Immature natural killer cell (primary cell): ENCODE measurements at regions not wholly inside any gene's neighbourhood (a gene's known extent, or its start where the extent isn't known, plus 50 kb on each side); places are given as distances from the start of the nearest gene placed in this dataset.
"Not testable (repeated sequence)": the region's sequence is repeated elsewhere in the genome, so short reads cannot be mapped to it uniquely, and the experiment has no call there.

Source experiments
- DNase-seq, 3 donors: peaks; one replicate each; pipeline ENCODE4 v3.0.0; 2022; ENCODE audit warnings: mixed read lengths in 1 of 3
- H3K27ac Mint-ChIP-seq, 6 donors: one replicate each; pipeline ENCODE4 v1.8.0; 2020; ENCODE audit warnings: mixed read lengths in 6 of 6, mild to moderate bottlenecking in 5 of 6, inconsistent platforms in 4 of 6, moderate library complexity in 3 of 6
- H3K27me3 Mint-ChIP-seq, 3 donors: one replicate each; pipeline ENCODE4 v1.8.0; 2020 to 2021; ENCODE audit warnings: low read depth in 3 of 3, mild to moderate bottlenecking in 3 of 3, mixed read lengths in 3 of 3, moderate library complexity in 3 of 3, inconsistent platforms in 1 of 3
- H3K36me3 Mint-ChIP-seq, 3 donors: one replicate each; pipeline ENCODE4 v1.8.0; 2020; ENCODE audit warnings: mixed read lengths in 3 of 3, inconsistent platforms in 2 of 3, mild to moderate bottlenecking in 2 of 3
- H3K4me1 Mint-ChIP-seq, 2 donors: one replicate each; pipeline ENCODE4 v1.8.0; 2020; ENCODE audit warnings: inconsistent platforms in 2 of 2, mild to moderate bottlenecking in 2 of 2, mixed read lengths in 2 of 2, moderate library complexity in 1 of 2
- H3K4me3 Mint-ChIP-seq, 5 donors: one replicate each; pipeline ENCODE4 v1.8.0; 2020; ENCODE audit warnings: mild to moderate bottlenecking in 5 of 5, mixed read lengths in 5 of 5, inconsistent platforms in 3 of 5, moderate library complexity in 3 of 5
- H3K9me3 Mint-ChIP-seq, 6 donors: one replicate each; pipeline ENCODE4 v1.8.0; 2020; ENCODE audit warnings: mild to moderate bottlenecking in 6 of 6, mixed read lengths in 6 of 6, inconsistent platforms in 4 of 6, moderate library complexity in 3 of 6

DNA sequence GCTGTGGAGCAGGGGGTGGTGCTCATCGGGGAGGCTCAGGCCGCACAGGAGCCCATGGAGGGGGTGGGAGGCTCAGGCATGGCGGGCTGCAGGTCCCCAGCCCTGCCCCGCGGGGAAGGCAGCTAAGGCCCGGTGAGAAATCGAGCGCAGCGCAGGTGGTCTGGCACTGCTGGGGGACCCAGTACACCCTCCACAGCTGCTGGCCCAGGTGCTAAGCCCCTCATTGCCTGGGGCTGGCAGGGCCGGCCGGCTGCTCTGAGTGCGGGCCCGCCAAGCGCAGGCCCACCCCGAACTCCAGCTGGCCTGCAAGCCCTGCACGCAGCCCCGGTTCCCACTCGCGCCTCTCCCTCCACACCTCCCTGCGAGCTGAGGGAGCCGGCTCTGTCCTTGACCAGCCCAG, 257.3 kb upstream of the CNTN5 start:
- not testable (repeated sequence) for DNase-seq, H3K27me3 Mint-ChIP-seq, H3K27ac Mint-ChIP-seq, H3K36me3 Mint-ChIP-seq, H3K4me3 Mint-ChIP-seq, H3K4me1 Mint-ChIP-seq
- H3K9me3 Mint-ChIP-seq: peaks cover 9 to 57% (median 41%) of the 10 kb centered on the region in 6 donors

DNA sequence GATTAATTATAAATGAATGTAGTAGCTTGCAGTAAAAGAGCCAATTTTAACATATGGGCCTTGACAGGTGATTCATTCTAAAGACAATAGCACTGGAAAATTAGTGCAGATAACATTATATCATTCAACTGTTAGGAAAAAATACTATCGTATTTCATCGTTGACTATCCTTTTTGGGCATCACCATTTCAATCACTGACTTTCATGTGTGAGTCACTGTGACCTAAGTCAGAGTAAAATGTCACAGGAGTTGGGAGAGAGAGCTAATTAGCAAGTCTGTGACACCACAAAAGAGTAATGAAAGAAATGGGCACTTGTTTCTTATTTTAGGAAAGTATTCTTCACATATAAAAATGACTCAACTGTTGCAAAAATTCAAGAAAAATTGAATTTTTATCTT, 253.8 kb upstream of the CNTN5 start:
- H3K27me3 Mint-ChIP-seq: peaks cover 0 to 3% (median 1%) of the 10 kb centered on the region in 3 donors
- H3K4me1 Mint-ChIP-seq: no peaks in the 10 kb centered on the region
- H3K9me3 Mint-ChIP-seq: peaks cover 15 to 47% (median 37%) of the 10 kb centered on the region in 6 donors
- DNase-seq: no peak
- H3K27ac Mint-ChIP-seq: no peak overlapping the region
- H3K4me3 Mint-ChIP-seq: no peak overlapping the region
- H3K36me3 Mint-ChIP-seq: no peaks in the 10 kb centered on the region

DNA sequence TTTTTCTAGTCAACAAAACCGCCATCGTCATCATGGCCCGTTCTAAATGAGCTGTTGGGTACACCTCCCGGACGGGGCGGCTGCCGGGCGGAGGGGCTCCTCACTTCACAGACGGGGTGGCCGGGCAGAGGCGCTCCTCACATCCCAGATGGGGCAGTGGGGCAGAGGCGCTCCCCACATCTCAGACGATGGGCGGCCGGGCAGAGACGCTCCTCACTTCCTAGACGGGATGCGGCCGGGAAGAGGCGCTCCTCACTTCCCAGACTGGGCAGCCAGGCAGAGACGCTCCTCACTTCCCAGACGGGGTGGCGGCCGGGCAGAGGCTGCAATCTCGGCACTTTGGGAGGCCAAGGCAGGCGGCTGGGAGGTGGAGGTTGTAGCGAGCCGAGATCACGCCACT, 250.7 kb upstream of the CNTN5 start:
- not testable (repeated sequence) for H3K4me3 Mint-ChIP-seq, H3K36me3 Mint-ChIP-seq, DNase-seq, H3K27ac Mint-ChIP-seq, H3K4me1 Mint-ChIP-seq, H3K27me3 Mint-ChIP-seq
- H3K9me3 Mint-ChIP-seq: peaks cover 17 to 50% (median 31%) of the 10 kb centered on the region in 6 donors

DNA sequence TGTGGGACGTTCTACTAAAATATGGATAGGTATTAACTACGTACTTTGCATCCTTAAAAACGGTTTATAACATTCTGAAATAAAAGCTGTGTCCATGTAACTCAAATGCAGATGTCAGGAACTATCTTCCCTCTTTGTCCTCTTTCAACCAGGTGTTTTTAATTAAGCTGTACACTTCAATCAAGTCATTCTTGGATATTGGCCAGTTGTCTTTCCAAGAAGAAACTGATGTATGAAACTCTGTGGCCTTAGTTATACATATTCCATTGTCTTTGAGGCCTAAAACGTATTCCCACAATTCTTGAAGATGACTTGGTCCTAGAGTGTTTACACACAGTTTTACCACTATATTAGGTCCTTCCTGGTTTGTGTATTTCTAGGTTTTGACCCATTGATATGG, 249.0 kb upstream of the CNTN5 start:
- H3K4me1 Mint-ChIP-seq: no peaks in the 10 kb centered on the region
- no peak for DNase-seq
- no peaks in the 10 kb centered on the region for H3K36me3 Mint-ChIP-seq
- no peak overlapping the region for H3K4me3 Mint-ChIP-seq
- no peak overlapping the region for H3K27ac Mint-ChIP-seq
- peaks cover 0 to 2% (median 0%) of the 10 kb centered on the region in 3 donors for H3K27me3 Mint-ChIP-seq
- peaks cover 13 to 44% (median 30%) of the 10 kb centered on the region in 6 donors for H3K9me3 Mint-ChIP-seq

DNA sequence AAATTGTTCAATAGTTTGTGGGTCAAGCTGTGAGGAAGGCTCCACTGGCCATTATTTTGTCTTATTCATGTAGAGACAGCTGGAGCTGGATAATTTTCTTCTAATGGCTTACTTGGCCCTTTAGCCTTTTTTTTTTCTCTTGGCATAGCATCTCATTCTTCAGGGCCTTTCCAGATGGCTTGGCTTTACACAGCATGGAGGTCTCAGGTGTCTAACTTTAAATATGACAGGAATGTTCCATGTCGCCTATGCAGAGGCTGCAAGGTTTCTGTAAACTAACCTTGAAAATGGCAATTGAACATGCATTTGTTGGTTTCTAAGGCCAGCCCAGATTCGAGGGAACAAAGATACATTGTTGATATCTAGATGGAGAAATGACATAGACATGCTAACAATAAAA, 247.9 kb upstream of the CNTN5 start:
- peaks cover 16 to 47% (median 30%) of the 10 kb centered on the region in 6 donors for H3K9me3 Mint-ChIP-seq
- H3K4me1 Mint-ChIP-seq: no peaks in the 10 kb centered on the region

DNA sequence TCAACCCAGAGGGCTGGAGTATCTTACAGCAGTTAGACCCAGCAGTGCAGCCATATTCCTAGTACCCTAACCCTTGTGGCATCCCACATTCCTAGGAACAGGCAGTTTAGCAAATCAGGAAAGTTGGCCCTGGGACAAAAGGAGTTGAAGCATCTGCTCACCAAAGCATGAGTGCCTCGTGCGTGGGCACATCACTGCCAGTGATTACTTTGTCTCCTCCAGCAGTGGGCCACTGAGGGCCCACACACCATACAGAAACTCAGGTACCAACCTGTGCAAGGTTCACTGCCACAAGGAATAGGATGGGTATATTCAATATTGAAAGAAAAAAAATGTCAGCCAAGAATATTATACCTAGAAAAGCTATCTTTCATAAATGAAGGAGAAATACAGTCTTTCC, 227.5 kb upstream of the CNTN5 start:
- no peaks in the 10 kb centered on the region for H3K27me3 Mint-ChIP-seq
- no peaks in the 10 kb centered on the region for H3K4me1 Mint-ChIP-seq
- H3K27ac Mint-ChIP-seq: no peak overlapping the region
- DNase-seq: no peak
- no peak overlapping the region for H3K4me3 Mint-ChIP-seq
- no peaks in the 10 kb centered on the region for H3K36me3 Mint-ChIP-seq
- H3K9me3 Mint-ChIP-seq: peaks cover 8 to 46% (median 29%) of the 10 kb centered on the region in 6 donors

More for the DNA sequence above, 247.9 kb upstream of the CNTN5 start:
- no peaks in the 10 kb centered on the region for H3K36me3 Mint-ChIP-seq
- peaks cover 0 to 2% (median 0%) of the 10 kb centered on the region in 3 donors for H3K27me3 Mint-ChIP-seq
- no peak overlapping the region for H3K4me3 Mint-ChIP-seq
- no peak overlapping the region for H3K27ac Mint-ChIP-seq
- DNase-seq: no peak

DNA sequence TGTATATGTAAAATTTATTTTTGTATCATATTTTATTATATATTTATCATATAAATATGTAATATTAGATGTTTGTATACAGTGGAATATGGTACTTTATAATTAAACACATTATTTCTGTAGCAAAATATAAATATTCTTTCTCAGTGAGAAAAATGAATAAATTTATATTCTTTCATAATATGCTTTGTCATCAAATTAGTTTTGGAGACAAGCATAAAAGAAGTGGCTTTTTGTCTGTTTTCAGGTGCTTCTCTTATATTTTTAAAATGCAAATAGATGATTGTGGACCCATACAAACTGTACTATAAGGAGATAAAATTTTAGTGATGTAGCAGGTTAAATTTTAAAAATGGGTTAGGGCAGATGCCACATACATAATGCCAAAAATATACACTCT, 222.4 kb upstream of the CNTN5 start:
- H3K27ac Mint-ChIP-seq: no peak overlapping the region
- no peaks in the 10 kb centered on the region for H3K27me3 Mint-ChIP-seq
- H3K9me3 Mint-ChIP-seq: peaks cover 4 to 41% (median 28%) of the 10 kb centered on the region in 6 donors
- no peaks in the 10 kb centered on the region for H3K4me1 Mint-ChIP-seq
- DNase-seq: no peak
- H3K36me3 Mint-ChIP-seq: no peaks in the 10 kb centered on the region
- no peak overlapping the region for H3K4me3 Mint-ChIP-seq

DNA sequence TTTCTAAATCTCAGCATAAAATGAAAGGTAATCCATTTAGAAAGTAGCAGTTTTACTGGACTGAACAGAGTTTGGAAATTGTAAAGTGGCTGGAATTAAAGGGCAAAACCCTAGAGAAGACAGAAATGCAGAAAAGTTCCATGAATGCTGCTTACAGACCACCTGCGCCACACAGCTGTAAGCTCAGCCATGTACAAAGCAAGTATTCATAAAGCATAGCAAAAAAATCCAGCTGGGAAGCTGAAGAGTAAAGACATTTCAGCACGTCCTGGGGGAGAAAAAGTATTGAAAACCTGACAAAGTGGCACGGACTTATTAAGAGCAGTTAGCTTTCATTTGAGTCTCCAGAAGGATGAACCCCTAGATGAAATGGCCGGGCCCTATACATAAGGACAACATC, 220.1 kb upstream of the CNTN5 start:
- Mint-ChIP-seq H3K4me3 (no peak overlapping the region), H3K27ac (no peak overlapping the region), H3K36me3 (no peaks in the 10 kb centered on the region), H3K9me3 (peaks cover 4 to 37% (median 25%) of the 10 kb centered on the region in 6 donors), H3K27me3 (no peaks in the 10 kb centered on the region), H3K4me1 (no peaks in the 10 kb centered on the region)
- no peak for DNase-seq

DNA sequence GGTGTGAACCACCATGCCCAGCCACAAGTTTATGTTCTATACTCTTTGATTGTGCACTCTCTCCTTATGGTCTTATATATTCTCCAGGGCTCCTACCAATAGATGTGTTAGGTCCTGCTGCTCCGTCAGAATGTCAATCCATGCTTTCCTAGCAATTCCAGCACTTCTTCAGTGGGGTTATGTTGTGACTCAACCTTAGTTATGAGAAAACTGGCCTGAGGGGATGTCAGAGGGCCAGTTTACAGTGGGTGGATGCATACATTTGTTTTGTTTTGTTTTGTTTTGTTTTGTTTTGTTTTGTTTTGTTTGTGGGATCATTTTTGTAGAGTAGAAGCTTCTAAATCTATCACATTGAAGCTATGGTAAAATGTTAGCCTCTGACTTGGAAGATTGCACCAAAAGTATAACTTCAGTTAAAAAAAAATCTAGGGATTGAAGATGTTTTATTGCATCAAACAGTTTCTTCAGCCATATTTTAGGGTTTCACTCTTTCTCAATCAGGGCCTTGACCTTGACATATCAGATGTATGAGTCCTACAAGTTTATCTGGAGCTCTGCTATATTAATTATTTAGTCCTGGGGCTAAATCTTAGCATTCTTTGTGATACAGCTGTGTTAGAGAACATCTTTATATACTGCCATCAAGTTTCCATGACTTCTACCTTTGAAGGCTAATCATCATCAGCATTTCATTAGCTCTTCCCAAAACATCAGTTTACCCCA, 191.6 kb upstream of the CNTN5 start:
- H3K9me3 Mint-ChIP-seq: peaks cover 9 to 80% (median 31%) of the 10 kb centered on the region in 6 donors
- H3K36me3 Mint-ChIP-seq: no peaks in the 10 kb centered on the region
- no peaks in the 10 kb centered on the region for H3K4me1 Mint-ChIP-seq
- no peak overlapping the region for H3K4me3 Mint-ChIP-seq
- DNase-seq: no peak
- no peak overlapping the region for H3K27ac Mint-ChIP-seq
- peaks cover 0 to 3% (median 0%) of the 10 kb centered on the region in 3 donors for H3K27me3 Mint-ChIP-seq

DNA sequence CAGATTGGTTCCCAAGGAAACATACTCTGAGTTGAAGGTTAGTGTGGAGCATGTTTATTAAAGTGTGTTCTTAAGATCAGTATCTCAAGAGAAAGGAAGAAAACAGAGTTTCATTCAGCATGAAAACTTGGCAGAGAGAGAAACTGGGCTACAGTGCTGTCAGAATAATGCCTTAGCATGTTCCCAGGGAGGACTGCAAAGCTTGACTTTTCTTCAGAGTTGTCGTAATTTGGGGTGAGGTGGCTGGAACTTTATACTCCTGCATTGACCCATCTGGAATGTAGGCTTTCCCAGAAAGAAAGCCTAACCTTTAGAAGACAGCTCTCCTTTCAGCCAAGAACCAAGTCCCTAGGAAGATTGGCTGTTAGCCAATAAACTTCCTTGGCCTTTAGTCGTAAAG, 190.8 kb upstream of the CNTN5 start:
- H3K4me1 Mint-ChIP-seq: no peaks in the 10 kb centered on the region
- no peaks in the 10 kb centered on the region for H3K36me3 Mint-ChIP-seq
- no peak overlapping the region for H3K27ac Mint-ChIP-seq
- H3K9me3 Mint-ChIP-seq: peaks cover 9 to 85% (median 32%) of the 10 kb centered on the region in 6 donors
- no peak overlapping the region for H3K4me3 Mint-ChIP-seq
- no peak for DNase-seq
- peaks cover 0 to 3% (median 0%) of the 10 kb centered on the region in 3 donors for H3K27me3 Mint-ChIP-seq

DNA sequence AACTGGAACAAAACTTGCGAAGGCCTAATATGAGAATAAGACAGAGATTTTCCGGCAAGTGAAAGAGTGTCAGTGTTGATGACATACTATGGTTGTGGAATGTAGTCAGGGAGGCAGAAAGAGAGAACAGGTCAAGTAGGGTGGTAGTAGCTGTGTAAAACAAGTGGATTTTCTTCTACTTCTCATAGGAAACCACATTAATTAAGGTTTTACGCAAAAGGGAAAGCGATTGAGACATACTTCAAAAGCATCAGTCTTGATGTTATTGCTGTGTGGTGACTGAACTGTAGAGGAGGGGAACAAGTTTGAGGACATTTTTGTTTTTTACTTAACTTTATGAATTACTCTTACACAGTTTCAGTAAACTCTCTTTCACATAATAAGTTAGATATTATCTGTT, 186.0 kb upstream of the CNTN5 start:
- H3K9me3 Mint-ChIP-seq: peaks cover 7 to 57% (median 28%) of the 10 kb centered on the region in 6 donors
- H3K4me1 Mint-ChIP-seq: no peaks in the 10 kb centered on the region
- H3K27ac Mint-ChIP-seq: no peak overlapping the region
- H3K27me3 Mint-ChIP-seq: no peaks in the 10 kb centered on the region
- H3K4me3 Mint-ChIP-seq: no peak overlapping the region
- no peaks in the 10 kb centered on the region for H3K36me3 Mint-ChIP-seq
- no peak for DNase-seq

DNA sequence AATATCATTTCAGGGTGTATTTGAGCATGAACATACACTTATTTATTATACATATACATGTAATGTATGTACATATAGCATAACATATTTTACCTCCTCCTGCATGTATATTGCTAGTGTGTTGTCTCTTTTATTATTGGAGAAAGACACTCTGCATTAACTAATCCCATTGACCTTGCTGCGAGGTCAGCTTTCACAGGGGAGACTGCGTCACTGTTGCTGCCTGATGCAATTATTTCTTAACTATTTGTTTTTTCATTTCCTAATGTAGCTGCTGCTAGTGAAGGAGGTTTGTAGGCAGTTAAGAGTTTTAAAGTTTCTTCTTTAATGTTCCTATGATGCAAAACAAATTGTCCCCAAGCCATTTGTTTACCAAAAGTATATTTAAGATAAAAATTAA, 185.4 kb upstream of the CNTN5 start:
- Mint-ChIP-seq H3K27ac (no peak overlapping the region), H3K36me3 (no peaks in the 10 kb centered on the region), H3K27me3 (no peaks in the 10 kb centered on the region), H3K4me3 (no peak overlapping the region), H3K4me1 (no peaks in the 10 kb centered on the region), H3K9me3 (peaks cover 6 to 57% (median 28%) of the 10 kb centered on the region in 6 donors)
- DNase-seq: no peak

DNA sequence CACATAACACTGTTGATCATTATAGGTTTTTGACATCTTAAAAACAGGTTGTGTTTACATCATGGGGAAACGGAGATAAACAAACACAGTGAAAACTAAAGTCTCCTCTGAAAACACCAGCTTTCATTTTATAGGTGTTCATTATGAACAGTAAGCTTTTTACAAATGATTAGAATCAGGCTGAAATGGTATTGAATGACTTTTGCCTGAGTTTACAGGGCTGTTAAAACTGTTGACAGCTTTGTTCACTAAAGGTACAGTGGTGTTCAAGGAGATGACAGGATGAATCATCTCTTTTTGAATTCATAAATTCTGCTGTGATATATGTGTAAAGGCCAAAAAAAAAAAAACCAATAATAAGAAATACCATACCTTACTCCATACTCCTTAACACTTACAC, 184.6 kb upstream of the CNTN5 start:
- Mint-ChIP-seq H3K9me3 (peaks cover 6 to 54% (median 27%) of the 10 kb centered on the region in 6 donors), H3K36me3 (no peaks in the 10 kb centered on the region), H3K27ac (no peak overlapping the region), H3K4me1 (no peaks in the 10 kb centered on the region), H3K27me3 (no peaks in the 10 kb centered on the region), H3K4me3 (no peak overlapping the region)
- DNase-seq: no peak

DNA sequence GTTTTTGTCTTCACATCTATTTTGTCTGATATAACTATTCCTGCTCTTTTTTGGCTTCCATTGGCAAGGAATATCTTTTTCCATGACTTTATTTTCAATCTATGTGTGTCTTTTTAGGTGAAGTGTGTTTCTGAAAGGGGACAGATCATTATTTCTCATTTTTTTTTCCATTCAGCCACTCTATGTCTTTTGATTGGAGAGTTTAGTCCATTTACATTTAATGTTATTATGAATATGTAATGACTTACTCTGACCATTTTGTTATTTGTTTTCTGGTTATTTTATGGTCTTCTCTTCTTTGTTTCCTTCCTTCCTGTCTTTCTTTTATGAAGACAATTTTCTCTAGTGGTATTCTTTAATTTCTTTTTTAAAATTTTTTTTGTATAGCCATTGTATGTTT, 178.6 kb upstream of the CNTN5 start:
- H3K4me1 Mint-ChIP-seq: no peaks in the 10 kb centered on the region
- DNase-seq: no peak
- H3K9me3 Mint-ChIP-seq: peaks cover 23 to 58% (median 38%) of the 10 kb centered on the region in 6 donors
- H3K27me3 Mint-ChIP-seq: no peaks in the 10 kb centered on the region
- H3K36me3 Mint-ChIP-seq: peaks cover 0 to 4% (median 0%) of the 10 kb centered on the region in 3 donors
- no peak overlapping the region for H3K27ac Mint-ChIP-seq
- H3K4me3 Mint-ChIP-seq: no peak overlapping the region

DNA sequence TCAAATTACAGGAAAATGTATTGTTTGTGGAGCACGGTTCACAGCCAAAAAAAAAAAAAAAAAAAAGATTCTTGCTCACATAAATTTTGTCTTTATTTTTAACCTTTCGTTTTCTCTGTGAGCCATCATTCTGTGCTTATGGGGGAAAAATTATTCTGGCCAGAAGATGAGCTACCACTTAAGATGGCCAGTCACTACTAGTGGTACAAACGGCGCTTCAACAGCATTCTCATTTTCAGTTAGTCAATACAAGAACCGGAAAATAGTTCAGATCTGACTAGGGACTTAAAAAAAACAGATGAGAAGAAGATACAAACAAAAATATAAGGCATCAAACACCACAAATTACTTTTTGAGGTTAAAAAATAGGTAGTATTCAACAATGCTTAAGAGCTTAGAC, 158.6 kb upstream of the CNTN5 start:
- Mint-ChIP-seq H3K4me3 (no peak overlapping the region), H3K27ac (no peak overlapping the region), H3K9me3 (peaks cover 13 to 50% (median 34%) of the 10 kb centered on the region in 6 donors), H3K36me3 (peaks cover 0 to 8% (median 0%) of the 10 kb centered on the region in 3 donors), H3K4me1 (no peaks in the 10 kb centered on the region), H3K27me3 (no peaks in the 10 kb centered on the region)
- no peak for DNase-seq
